T-cell (primary cell): ENCODE measurements at regions not wholly inside any gene's neighbourhood (a gene's known extent, or its start where the extent isn't known, plus 50 kb on each side); places are given as distances from the start of the nearest gene placed in this dataset.

Experiments
- ATAC-seq, 4 experiments: fragments of 200-7000 bp in 3 of 4; fragments of 150-1000 bp in 1 of 4; cut with Tn5 transposase; replicated peaks in 1 of 4; 1 replicate in 3 of 4; 2 replicates in 1 of 4; pipeline ENCODE4 v1.10.0; 2021; ENCODE audit warnings: moderate library complexity in 3 of 4, mild to moderate bottlenecking in 2 of 4, moderate number of reproducible peaks in 1 of 4
- CTCF ChIA-PET, 2 donors: fragments of 300-600 bp; sonication (Branson Sonifier 250); formaldehyde crosslinking; loops; one replicate each; lab custom pipeline; 2022; ENCODE audit warnings: antibody characterized with exemption in 2 of 2; lab: Charles Lee
- POLR2A ChIA-PET, 2 donors: fragments of 300-600 bp; sonication (Branson Sonifier 250); formaldehyde crosslinking; loops; one replicate each; lab custom pipeline; 2022; ENCODE audit warnings: antibody characterized with exemption in 2 of 2; lab: Charles Lee
- DNase-seq, 35 experiments: peaks; one replicate each; pipeline versions ENCODE4 v3.0.0 to v3.0.0-alpha.2; 2013 to 2023
- H3K27ac ChIP-seq: one replicate; pipeline ENCODE4 v1.5.1; 2013; ENCODE audit warnings: low read length
- H3K27me3 ChIP-seq, 2 experiments: replicated peaks in 1 of 2; 1 replicate in 1 of 2; 2 replicates in 1 of 2; pipeline versions ENCODE4 v1.6.1 to v1.7.0; 2013; ENCODE audit warnings: low read length in 1 of 2, mixed read lengths in 1 of 2; ENCODE audit not compliant: control insufficient read depth in 2 of 2, insufficient read depth in 2 of 2; ENCODE audit errors: extremely low read depth in 1 of 2
- H3K36me3 ChIP-seq, 2 donors: 1 replicate in 1 of 2; 2 replicates in 1 of 2; pipeline versions ENCODE4 v1.6.1 to v1.7.0; 2013; ENCODE audit warnings: low read length in 1 of 2; ENCODE audit not compliant: control insufficient read depth in 2 of 2, insufficient read depth in 1 of 2; ENCODE audit errors: extremely low read depth in 1 of 2
- H3K4me1 ChIP-seq, 2 experiments: 1 replicate in 1 of 2; 2 replicates in 1 of 2; pipeline versions ENCODE4 v1.6.1 to v1.7.0; 2013; ENCODE audit warnings: low read length in 2 of 2, mixed read lengths in 1 of 2; ENCODE audit not compliant: insufficient read depth in 2 of 2, control insufficient read depth in 1 of 2; ENCODE audit errors: extremely low read depth in 1 of 2
- H3K4me3 ChIP-seq, 2 donors: 1 replicate in 1 of 2; 2 replicates in 1 of 2; pipeline versions ENCODE4 v1.5.1 to v1.7.0; 2013; ENCODE audit warnings: mild to moderate bottlenecking in 2 of 2, low read length in 1 of 2, moderate library complexity in 1 of 2; ENCODE audit not compliant: control insufficient read depth in 1 of 2; ENCODE audit errors: extremely low read depth in 1 of 2
- H3K9me3 ChIP-seq: 2 replicates; pipeline ENCODE4 v1.7.0; 2013
- H3K27ac Mint-ChIP-seq, 2 donors: one replicate each; pipeline ENCODE4 v1.8.0; 2020 to 2021; ENCODE audit warnings: mild to moderate bottlenecking in 2 of 2, mixed read lengths in 2 of 2
- H3K27me3 Mint-ChIP-seq, 2 donors: one replicate each; pipeline ENCODE4 v1.8.0; 2021 to 2022; ENCODE audit warnings: mixed read lengths in 2 of 2
- H3K36me3 Mint-ChIP-seq: one replicate; pipeline ENCODE4 v1.8.0; 2021; ENCODE audit warnings: mixed read lengths
- H3K4me1 Mint-ChIP-seq, 3 donors: one replicate each; pipeline ENCODE4 v1.8.0; 2020 to 2022; ENCODE audit warnings: mixed read lengths in 3 of 3, mild to moderate bottlenecking in 1 of 3
- H3K4me3 Mint-ChIP-seq, 3 donors: one replicate each; pipeline ENCODE4 v1.8.0; 2020 to 2022; ENCODE audit warnings: mild to moderate bottlenecking in 3 of 3, mixed read lengths in 3 of 3, moderate library complexity in 3 of 3
- H3K9me3 Mint-ChIP-seq, 3 donors: one replicate each; pipeline ENCODE4 v1.8.0; 2020 to 2022; ENCODE audit warnings: mixed read lengths in 3 of 3
- WGBS: methylation state at CpG from one replicate; pipeline ENCODE4 v1.1.5; 2013; ENCODE audit warnings: missing lambda C conversion rate; ENCODE audit not compliant: insufficient coverage; 5-methylcytosine and 5-hydroxymethylcytosine counted together

DNA sequence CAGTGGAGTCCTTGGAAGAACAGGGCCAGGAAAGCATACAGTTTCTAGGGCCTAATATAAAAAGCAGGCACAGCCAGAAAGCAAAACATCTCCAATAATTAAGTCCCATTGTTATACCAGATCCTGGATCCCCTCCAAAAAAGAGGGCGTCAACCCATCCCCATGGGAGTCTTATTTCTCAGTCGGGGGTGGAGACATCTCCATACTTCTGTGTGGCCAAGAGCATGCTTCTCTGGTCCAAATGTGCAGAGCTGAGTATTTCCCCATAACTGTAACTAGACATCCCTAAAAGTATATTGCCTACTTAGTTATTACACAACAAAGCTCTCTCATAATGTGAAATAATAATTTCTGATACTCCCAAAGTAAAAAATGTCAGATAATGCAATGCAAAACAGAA lies 104.2 kb upstream of the SOX13 start:
- no peak for ATAC-seq
- WGBS, result 83% methylated on average over 2 of the region's 2 CpGs
- H3K9me3 ChIP-seq, result no peaks in the 10 kb centered on the region
- Mint-ChIP-seq H3K4me1 (no peaks in the 10 kb centered on the region), H3K27ac (no peak overlapping the region), H3K9me3 (peaks cover 4 to 14% (median 5%) of the 10 kb centered on the region in 3 donors), H3K36me3 (no peaks in the 10 kb centered on the region), H3K27me3 (peaks cover 4 to 10% of the 10 kb centered on the region in 2 donors), H3K4me3 (no peak overlapping the region)
- ChIA-PET CTCF (no interaction called here), POLR2A (no interaction called here)
- no peak overlapping the region for H3K4me3 ChIP-seq
- H3K36me3 ChIP-seq, result no peaks in the 10 kb centered on the region
- no peaks in the 10 kb centered on the region for H3K27me3 ChIP-seq
- no peak for DNase-seq
- H3K4me1 ChIP-seq, result no peaks in the 10 kb centered on the region
- no peak overlapping the region for H3K27ac ChIP-seq

DNA sequence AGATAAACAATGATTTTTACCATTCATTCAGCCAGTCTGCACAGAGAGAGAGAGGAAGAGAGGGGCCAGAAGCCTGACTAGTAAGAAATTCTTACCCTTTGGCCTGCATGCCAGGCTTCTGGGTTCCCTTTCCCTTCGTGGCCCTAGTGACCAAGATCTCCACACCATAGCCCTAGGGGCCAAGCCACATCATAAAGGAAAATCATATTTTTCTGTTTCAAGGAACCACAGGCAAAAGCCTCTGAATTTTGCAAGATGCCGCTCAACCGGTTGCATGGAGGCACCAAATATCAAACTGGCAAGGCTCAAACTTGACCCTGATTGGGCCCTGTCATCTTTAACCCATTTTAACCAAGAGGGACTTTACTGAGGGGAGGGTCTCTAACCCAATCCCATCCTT lies 103.1 kb upstream of the SOX13 start:
- CTCF ChIA-PET, result no interaction called here
- POLR2A ChIA-PET, result interaction anchor here in 1 of 2 donors (0.7 kb wide), 1 partner anchor 38 kb away, joined by 3 read pairs; no protein-coding TSS in a partner anchor
- Mint-ChIP-seq H3K9me3 (peaks cover 2 to 19% (median 4%) of the 10 kb centered on the region in 3 donors), H3K27ac (no peak overlapping the region), H3K4me3 (no peak overlapping the region), H3K4me1 (no peaks in the 10 kb centered on the region), H3K36me3 (no peaks in the 10 kb centered on the region), H3K27me3 (peaks cover 4 to 10% of the 10 kb centered on the region in 2 donors)
- Histone ChIP-seq H3K9me3 (no peaks in the 10 kb centered on the region), H3K27me3 (no peaks in the 10 kb centered on the region), H3K4me3 (no peak overlapping the region), H3K27ac (no peak overlapping the region), H3K4me1 (no peaks in the 10 kb centered on the region), H3K36me3 (no peaks in the 10 kb centered on the region)
- ATAC-seq, result no peak
- DNase-seq, result no peak
- 100% methylated on average over 2 of the region's 3 CpGs for WGBS

DNA sequence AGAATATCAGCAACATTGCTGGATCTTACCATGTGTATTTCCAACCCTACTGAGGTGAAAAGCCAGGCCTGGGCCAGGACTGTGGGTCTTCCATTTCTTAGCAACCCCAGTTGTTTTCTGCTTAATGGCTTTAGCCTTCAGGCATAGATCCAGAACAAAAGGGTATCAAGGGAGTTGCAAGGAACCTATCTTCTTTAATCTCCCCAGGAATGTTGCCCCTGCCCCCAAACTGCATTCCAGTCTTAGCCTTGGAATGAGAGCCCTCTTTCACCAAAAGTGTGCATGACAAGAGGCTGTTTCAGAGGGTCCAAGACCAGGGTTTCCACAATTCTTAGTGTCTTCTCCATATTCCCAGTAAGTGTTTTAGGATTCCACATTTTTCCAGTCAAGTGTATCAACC lies 87.9 kb upstream of the SOX13 start:
- DNase-seq (no peak), ATAC-seq (no peak)
- Histone ChIP-seq H3K36me3 (no peaks in the 10 kb centered on the region), H3K27me3 (peaks cover 0 to under 1% of the 10 kb centered on the region in 2 experiments), H3K4me1 (no peaks in the 10 kb centered on the region), H3K4me3 (no peak overlapping the region), H3K9me3 (no peaks in the 10 kb centered on the region), H3K27ac (no peak overlapping the region)
- Mint-ChIP-seq H3K4me3 (no peak overlapping the region), H3K27ac (no peak overlapping the region), H3K4me1 (no peaks in the 10 kb centered on the region), H3K9me3 (no peaks in the 10 kb centered on the region), H3K36me3 (no peaks in the 10 kb centered on the region), H3K27me3 (peaks cover 5 to 15% of the 10 kb centered on the region in 2 donors)
- ChIA-PET CTCF (no interaction called here), POLR2A (no interaction called here)

DNA sequence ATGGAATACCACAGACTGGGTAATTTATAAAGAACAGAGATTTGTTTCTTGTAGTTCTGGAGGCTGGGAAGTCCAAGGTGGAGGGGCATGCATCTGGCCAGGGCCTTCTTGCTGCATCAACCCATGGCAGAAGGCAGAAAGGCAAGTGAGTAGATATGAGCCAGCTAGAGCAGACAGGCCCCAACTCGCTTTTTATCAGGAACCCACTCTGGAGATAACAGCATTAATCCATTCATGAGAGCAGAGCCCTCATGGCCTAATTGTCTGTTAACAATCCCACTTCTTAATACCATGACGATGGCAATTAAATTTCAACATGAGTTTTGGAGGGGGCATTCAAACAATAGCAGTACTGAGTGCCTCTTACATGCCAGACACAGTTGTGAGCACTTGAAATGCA lies 87.2 kb upstream of the SOX13 start:
- H3K27me3 ChIP-seq, result no peaks in the 10 kb centered on the region
- H3K4me1 Mint-ChIP-seq, result peaks cover 0 to 3% (median 0%) of the 10 kb centered on the region in 3 donors
- H3K36me3 Mint-ChIP-seq, result no peaks in the 10 kb centered on the region
- no peak for ATAC-seq
- H3K27ac ChIP-seq, result no peak overlapping the region
- H3K4me3 ChIP-seq, result no peak overlapping the region
- no peak for DNase-seq
- no peaks in the 10 kb centered on the region for H3K9me3 ChIP-seq
- H3K27me3 Mint-ChIP-seq, result peaks cover 1 to 10% of the 10 kb centered on the region in 2 donors
- H3K4me3 Mint-ChIP-seq, result no peak overlapping the region
- ChIA-PET POLR2A (no interaction called here), CTCF (no interaction called here)
- no peaks in the 10 kb centered on the region for H3K36me3 ChIP-seq
- H3K9me3 Mint-ChIP-seq, result no peaks in the 10 kb centered on the region
- no peaks in the 10 kb centered on the region for H3K4me1 ChIP-seq
- no CpG with 5 or more reads among the region's 2 CpGs for WGBS
- H3K27ac Mint-ChIP-seq, result no peak overlapping the region

DNA sequence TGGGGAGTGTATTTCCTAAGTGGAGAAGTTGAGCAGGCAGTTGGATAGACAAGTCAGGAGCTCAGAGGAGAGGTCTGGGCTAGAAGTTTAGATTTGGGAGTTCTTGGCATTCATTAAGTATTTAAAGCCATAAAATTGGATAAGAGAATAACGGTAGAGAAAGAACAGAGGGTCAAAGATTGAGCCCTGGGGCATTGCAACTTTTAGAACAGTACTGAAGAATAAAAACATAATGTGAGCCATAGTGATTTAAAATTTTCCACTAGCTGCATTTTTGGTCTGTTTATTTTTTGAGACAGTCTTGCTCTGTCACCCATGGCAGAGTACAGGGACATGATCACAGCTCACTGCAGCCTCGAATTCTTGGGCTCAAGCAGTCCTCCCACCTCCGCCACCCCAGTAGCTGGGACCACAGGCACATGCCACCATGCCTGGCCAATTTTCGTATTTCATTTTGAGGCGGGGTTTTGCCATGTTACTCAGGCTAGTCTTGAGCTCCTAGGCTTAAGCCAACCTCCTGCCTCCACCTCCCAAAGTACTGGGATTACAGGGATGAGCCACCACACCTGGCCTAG lies 85.9 kb upstream of the SOX13 start:
- Mint-ChIP-seq H3K4me1 (peaks cover 0 to 3% (median 0%) of the 10 kb centered on the region in 3 donors), H3K27me3 (peaks cover 3 to 6% of the 10 kb centered on the region in 2 donors), H3K36me3 (no peaks in the 10 kb centered on the region), H3K4me3 (no peak overlapping the region), H3K27ac (no peak overlapping the region), H3K9me3 (no peaks in the 10 kb centered on the region)
- H3K4me3 ChIP-seq, result no peak overlapping the region
- H3K36me3 ChIP-seq, result no peaks in the 10 kb centered on the region
- no peak for DNase-seq
- WGBS, result no CpG with 5 or more reads among the region's 5 CpGs
- H3K4me1 ChIP-seq, result no peaks in the 10 kb centered on the region
- H3K27me3 ChIP-seq, result no peaks in the 10 kb centered on the region
- ChIA-PET CTCF (no interaction called here), POLR2A (no interaction called here)
- no peak for ATAC-seq
- no peaks in the 10 kb centered on the region for H3K9me3 ChIP-seq
- H3K27ac ChIP-seq, result no peak overlapping the region

DNA sequence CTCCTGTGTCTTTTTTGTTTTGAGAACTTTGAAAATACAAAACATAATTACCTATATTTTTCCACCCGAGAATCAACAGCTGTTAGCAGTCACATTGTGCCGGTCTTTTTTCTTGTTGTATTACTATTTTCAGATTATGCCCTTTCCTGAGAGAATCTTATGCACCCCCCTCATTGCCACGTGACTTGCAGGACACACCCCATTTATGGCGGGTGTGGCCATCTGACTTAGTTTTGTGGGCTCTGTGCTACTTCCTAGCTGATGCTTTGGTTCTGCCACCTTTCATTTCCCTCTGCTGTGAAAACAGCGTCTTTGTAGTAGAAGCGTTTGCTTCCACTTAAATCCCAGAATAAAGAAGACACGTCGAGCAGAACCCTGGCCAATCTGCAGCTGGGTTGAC lies 82.8 kb upstream of the SOX13 start:
- Histone ChIP-seq H3K4me3 (no peak overlapping the region), H3K9me3 (no peaks in the 10 kb centered on the region), H3K4me1 (no peaks in the 10 kb centered on the region), H3K36me3 (no peaks in the 10 kb centered on the region), H3K27me3 (no peaks in the 10 kb centered on the region), H3K27ac (no peak overlapping the region)
- Mint-ChIP-seq H3K4me3 (no peak overlapping the region), H3K27ac (no peak overlapping the region), H3K36me3 (no peaks in the 10 kb centered on the region), H3K4me1 (peaks cover 0 to 3% (median 0%) of the 10 kb centered on the region in 3 donors), H3K9me3 (no peaks in the 10 kb centered on the region), H3K27me3 (peaks cover 7 to 12% of the 10 kb centered on the region in 2 donors)
- ChIA-PET POLR2A (no interaction called here), CTCF (no interaction called here)
- no peak for ATAC-seq
- WGBS, result 78% methylated on average over 4 of the region's 8 CpGs
- peak in 5 of 35 experiments; percentile 3 to 22 (median 15) for DNase-seq

DNA sequence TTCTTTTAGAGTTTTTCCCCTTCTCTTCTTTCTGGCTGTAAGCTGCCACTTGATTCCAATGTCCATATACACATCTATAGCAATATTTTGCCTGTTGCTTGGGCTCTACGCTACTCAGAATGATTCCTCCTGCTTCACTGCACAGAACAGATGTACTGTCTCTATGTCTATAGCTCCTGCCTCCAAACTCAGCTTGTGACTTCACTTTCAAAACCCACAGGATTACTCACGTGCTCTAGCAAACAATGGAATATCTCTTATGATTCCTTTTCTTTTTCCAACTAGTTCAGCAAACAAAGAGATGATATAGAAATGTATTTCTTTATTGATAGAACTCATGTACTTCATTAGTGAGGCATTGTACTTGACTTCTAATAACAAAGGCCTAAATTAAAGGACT lies 80.5 kb upstream of the SOX13 start:
- POLR2A ChIA-PET, result no interaction called here
- no peak for ATAC-seq
- CTCF ChIA-PET, result no interaction called here
- H3K4me3 ChIP-seq, result no peak overlapping the region
- DNase-seq, result no peak
- H3K9me3 ChIP-seq, result no peaks in the 10 kb centered on the region
- H3K4me1 ChIP-seq, result no peaks in the 10 kb centered on the region
- Mint-ChIP-seq H3K27ac (no peak overlapping the region), H3K4me1 (peaks cover 0 to 3% (median 0%) of the 10 kb centered on the region in 3 donors), H3K9me3 (no peaks in the 10 kb centered on the region), H3K4me3 (no peak overlapping the region), H3K36me3 (no peaks in the 10 kb centered on the region), H3K27me3 (peaks cover 10 to 24% of the 10 kb centered on the region in 2 donors)
- no peak overlapping the region for H3K27ac ChIP-seq
- H3K27me3 ChIP-seq, result peaks cover 0 to 16% of the 10 kb centered on the region in 2 experiments
- no peaks in the 10 kb centered on the region for H3K36me3 ChIP-seq
- WGBS, result 40% methylated on average over 1 of the region's 2 CpGs
